Skin of body (tissue), 1 donor: ENCODE measurements at regions not wholly inside any gene's neighbourhood (a gene's known extent, or its start where the extent isn't known, plus 50 kb on each side); places are given as distances from the start of the nearest gene placed in this dataset.
"Not testable (repeated sequence)": the region's sequence is repeated elsewhere in the genome, so short reads cannot be mapped to it uniquely, and the experiment has no call there.

ENCODE experiments used
- DNase-seq: peaks from one replicate; lab custom pipeline; 2025; lab: John Stamatoyannopoulos, UW

GRCh38 chr6:106885679-106886078, 88.8 kb downstream of the CD24 start:
- DNase-seq = no peak

GRCh38 chr6:106884576-106884975, 90.0 kb downstream of the CD24 start:
- DNase-seq = no peak

GRCh38 chr6:106883808-106884262, 90.7 kb downstream of the CD24 start:
- DNase-seq = no peak

- DNase-seq = no peak
Measured at GRCh38 chr6:106882601-106883518, 91.7 kb downstream of the CD24 start.

- no peak for DNase-seq
Measured at GRCh38 chr6:106882138-106882537, 92.4 kb downstream of the CD24 start.

GRCh38 chr6:106880952-106881351, 93.6 kb downstream of the CD24 start:
- DNase-seq = no peak

GRCh38 chr6:106875782-106876321, 98.7 kb downstream of the CD24 start:
- no peak for DNase-seq

GRCh38 chr6:106874481-106874880, 100.0 kb downstream of the CD24 start:
- DNase-seq = no peak

GRCh38 chr6:106872049-106872448, 102.5 kb downstream of the CD24 start:
- DNase-seq = no peak

GRCh38 chr6:106870824-106871717, 103.5 kb downstream of the CD24 start:
- DNase-seq = no peak

- no peak for DNase-seq
Measured at GRCh38 chr6:106870069-106870468, 104.5 kb downstream of the CD24 start.

GRCh38 chr6:106869203-106869602, 105.3 kb downstream of the CD24 start:
- DNase-seq = no peak

GRCh38 chr6:106866875-106867658, 107.5 kb downstream of the CD24 start:
- no peak for DNase-seq

- no peak for DNase-seq
Measured at GRCh38 chr6:106862858-106863257, 111.7 kb downstream of the CD24 start.

GRCh38 chr6:106860940-106861339, 113.6 kb downstream of the CD24 start:
- DNase-seq = no peak

- peak; percentile 13 for DNase-seq
Measured at GRCh38 chr6:106858653-106859092, 115.9 kb downstream of the CD24 start.

- no peak for DNase-seq
Measured at GRCh38 chr6:106857771-106858652, 116.5 kb downstream of the CD24 start.

GRCh38 chr6:106857310-106857709, 117.2 kb downstream of the CD24 start:
- not testable (repeated sequence) for DNase-seq

GRCh38 chr6:106856227-106856874, 118.2 kb downstream of the CD24 start:
- DNase-seq = no peak
